ENCODE measurements at regions not wholly inside any gene's neighbourhood (a gene's known extent, or its start where the extent isn't known, plus 50 kb on each side); places are given as distances from the start of the nearest gene placed in this dataset.

- TF ChIP-seq CTCF (IDR thresholded peaks at IDR 0.05) (no peak), EP300 (IDR thresholded peaks at IDR 0.05) (no peak)
Measured at GRCh38 chr1:221159608-221160007, 280.4 kb downstream of the HLX start.

Measured in upper lobe of left lung (tissue), 4 donors.